Dedifferentiated amniotic fluid mesenchymal stem cell (primary cell): ENCODE measurements at regions not wholly inside any gene's neighbourhood (a gene's known extent, or its start where the extent isn't known, plus 50 kb on each side); places are given as distances from the start of the nearest gene placed in this dataset.

Source experiments
- DNase-seq: peaks from one replicate; pipeline ENCODE4 v3.0.0-alpha.2; 2016; ENCODE audit errors: extremely low spot score

- DNase-seq: no peak
Measured at GRCh38 chr22:44368611-44369292, 56.0 kb upstream of the SHISAL1 start.

- DNase-seq: no peak
Measured at GRCh38 chr22:44366372-44367300, 53.9 kb upstream of the SHISAL1 start.

DNA sequence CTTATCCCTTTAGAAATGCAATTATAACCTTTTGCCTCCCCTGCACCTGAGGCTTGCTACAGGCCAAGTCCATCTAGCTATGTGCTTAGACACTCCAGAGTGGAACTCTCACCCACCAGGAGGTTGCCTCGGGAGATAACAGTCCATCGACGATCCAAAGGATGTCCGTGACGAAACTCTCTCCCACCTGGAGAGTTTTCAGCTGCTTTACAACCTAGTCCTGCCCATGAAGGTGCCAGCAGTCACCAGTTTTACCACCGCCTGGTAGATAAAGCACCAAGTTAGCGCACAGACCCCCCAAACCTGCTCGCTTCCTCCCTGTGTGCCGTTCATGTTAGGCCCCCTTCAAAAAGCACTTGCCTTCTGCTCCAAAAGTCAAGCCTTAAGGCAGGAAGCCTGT lies 53.1 kb upstream of the SHISAL1 start:
- no peak for DNase-seq

DNA sequence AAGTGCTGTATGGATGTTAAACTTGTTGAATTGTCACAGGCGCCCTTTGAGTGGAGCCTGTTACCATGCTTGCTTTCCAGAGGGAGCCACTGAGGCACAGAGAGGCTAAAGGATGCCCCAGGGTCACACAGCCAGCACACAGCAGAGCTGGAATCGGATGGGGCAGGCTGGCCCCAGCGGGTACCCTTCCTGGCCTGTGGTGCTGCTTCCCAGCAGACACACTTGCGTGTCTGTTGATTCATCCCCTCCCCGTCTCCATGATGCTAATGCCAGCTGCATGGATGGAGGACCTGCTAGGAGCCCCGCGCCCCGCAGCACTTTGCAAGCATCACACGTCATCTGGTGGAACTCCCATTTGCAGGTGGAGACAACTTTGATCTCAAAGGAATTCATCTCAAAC lies 52.4 kb upstream of the SHISAL1 start:
- DNase-seq: no peak

GRCh38 chr22:44364751-44365130 lies 52.0 kb upstream of the SHISAL1 start:
- no peak for DNase-seq

- no peak for DNase-seq
Measured at GRCh38 chr22:44363980-44364750, 51.4 kb upstream of the SHISAL1 start.

DNA sequence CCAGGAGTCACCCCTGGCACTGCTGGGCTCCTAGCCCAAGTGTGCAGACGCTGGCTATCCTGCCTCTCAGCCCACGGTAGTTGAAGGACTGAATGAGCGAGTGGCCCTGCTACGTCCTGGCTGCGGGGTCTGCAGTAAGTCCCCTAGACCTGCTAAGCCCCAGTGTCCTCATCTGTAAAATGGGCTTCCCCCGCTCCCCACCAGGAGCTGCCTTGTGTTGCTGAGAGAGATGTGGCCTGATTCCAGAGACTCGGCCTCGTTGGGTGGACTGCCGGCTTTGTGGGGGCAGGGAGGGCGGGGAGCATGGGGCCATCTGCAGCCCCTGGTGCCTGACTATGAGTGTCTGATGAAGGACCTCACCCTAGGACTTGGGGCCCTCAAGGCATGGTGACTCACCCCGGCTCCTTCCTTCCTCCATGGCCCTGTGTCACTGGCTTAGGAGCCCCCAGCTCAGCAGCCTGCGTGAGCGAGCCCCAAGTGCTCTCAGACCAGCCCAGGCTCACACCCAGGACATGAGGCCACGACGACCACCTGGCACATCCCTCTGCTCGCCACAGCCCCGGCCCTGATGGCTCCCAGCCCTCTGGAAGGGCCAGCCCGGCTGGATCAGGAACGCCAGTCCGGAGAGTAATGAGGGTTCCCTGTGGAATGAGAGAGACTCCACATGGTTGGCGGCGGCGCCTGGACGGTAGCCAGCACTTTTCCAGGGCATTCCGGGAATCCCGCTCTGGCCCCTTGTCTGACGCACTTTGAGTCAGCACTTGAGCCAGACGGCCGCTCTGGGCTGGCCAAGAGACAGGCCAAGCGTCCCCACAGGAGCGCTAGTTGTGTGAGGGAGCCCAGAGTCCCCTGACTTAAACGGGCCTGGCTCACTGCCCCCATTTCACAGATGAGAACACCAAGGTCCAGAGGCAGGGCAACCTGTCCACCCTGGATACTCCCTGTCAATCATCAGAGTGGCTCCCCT lies 50.5 kb upstream of the SHISAL1 start:
- DNase-seq: peak; percentile 94

GRCh38 chr22:44362249-44363012 lies 49.7 kb upstream of the SHISAL1 start:
- no peak for DNase-seq
